ENCODE measurements at regions not wholly inside any gene's neighbourhood (a gene's known extent, or its start where the extent isn't known, plus 50 kb on each side); places are given as distances from the start of the nearest gene placed in this dataset.

GRCh38 chr21:20527731-20528460, 470.3 kb upstream of the NCAM2 start:
- no peak overlapping the region for H3K4me2 ChIP-seq (ENCODE audit: low read length)
- no peaks in the 10 kb centered on the region for H3K36me3 ChIP-seq (ENCODE audit: insufficient read depth, low read length)
- no peak overlapping the region for H2AFZ ChIP-seq (ENCODE audit: low read depth, low read length)
- no peaks in the 10 kb centered on the region for H3K27me3 ChIP-seq (ENCODE audit: insufficient read depth, low read length)
- H3K4me1 ChIP-seq (ENCODE audit: insufficient read depth, low read length): no peaks in the 10 kb centered on the region
- FAIRE-seq (no peak), DNase-seq (ENCODE audit: low read depth) (no peak)
- TF ChIP-seq CTCF (IDR thresholded peaks at IDR 0.05; ENCODE audit: insufficient read depth, low read depth, low read length) (no peak), EZH2 (IDR thresholded peaks at IDR 0.05; ENCODE audit: insufficient read depth, low read length) (no peak)
- H3K9ac ChIP-seq (ENCODE audit: low read length): no peak overlapping the region
- Mint-ChIP-seq H3K4me1 (ENCODE audit: low read depth, unreplicated experiment) (no peaks in the 10 kb centered on the region), H3K27ac (ENCODE audit: unreplicated experiment) (no peak overlapping the region), H3K36me3 (ENCODE audit: low read depth, unreplicated experiment) (no peaks in the 10 kb centered on the region), H3K27me3 (ENCODE audit: low read depth, unreplicated experiment) (no peaks in the 10 kb centered on the region), H3K9me3 (ENCODE audit: unreplicated experiment) (no peaks in the 10 kb centered on the region), H3K4me3 (ENCODE audit: unreplicated experiment) (no peak overlapping the region)
- peaks cover 3% of the 10 kb centered on the region for H3K9me3 ChIP-seq (ENCODE audit: insufficient read depth, low read depth, low read length)
- no peak overlapping the region for H3K27ac ChIP-seq (ENCODE audit: low read depth, low read length)
- H3K4me3 ChIP-seq (ENCODE audit: insufficient read depth, low read depth, low read length): no peak overlapping the region
- no peaks in the 10 kb centered on the region for H3K79me2 ChIP-seq (ENCODE audit: insufficient read depth, low read length)
- H4K20me1 ChIP-seq (ENCODE audit: insufficient read depth, low read length): no peaks in the 10 kb centered on the region

- H4K20me1 ChIP-seq (ENCODE audit: insufficient read depth, low read length): no peaks in the 10 kb centered on the region
- H3K4me1 ChIP-seq (ENCODE audit: insufficient read depth, low read length): no peaks in the 10 kb centered on the region
- H3K4me3 ChIP-seq (ENCODE audit: insufficient read depth, low read depth, low read length): no peak overlapping the region
- Mint-ChIP-seq H3K27me3 (ENCODE audit: low read depth, unreplicated experiment) (no peaks in the 10 kb centered on the region), H3K4me1 (ENCODE audit: low read depth, unreplicated experiment) (no peaks in the 10 kb centered on the region), H3K9me3 (ENCODE audit: unreplicated experiment) (no peaks in the 10 kb centered on the region), H3K36me3 (ENCODE audit: low read depth, unreplicated experiment) (no peaks in the 10 kb centered on the region), H3K4me3 (ENCODE audit: unreplicated experiment) (no peak overlapping the region), H3K27ac (ENCODE audit: unreplicated experiment) (no peak overlapping the region)
- no peak for FAIRE-seq
- H3K79me2 ChIP-seq (ENCODE audit: insufficient read depth, low read length): no peaks in the 10 kb centered on the region
- no peaks in the 10 kb centered on the region for H3K36me3 ChIP-seq (ENCODE audit: insufficient read depth, low read length)
- no peak overlapping the region for H2AFZ ChIP-seq (ENCODE audit: low read depth, low read length)
- DNase-seq (ENCODE audit: low read depth): no peak
- no peak overlapping the region for H3K9ac ChIP-seq (ENCODE audit: low read length)
- no peak overlapping the region for H3K4me2 ChIP-seq (ENCODE audit: low read length)
- no peak for TF ChIP-seq EZH2 (IDR thresholded peaks at IDR 0.05; ENCODE audit: insufficient read depth, low read length)
- TF ChIP-seq CTCF (IDR thresholded peaks at IDR 0.05; ENCODE audit: insufficient read depth, low read depth, low read length): no peak
- H3K27me3 ChIP-seq (ENCODE audit: insufficient read depth, low read length): no peaks in the 10 kb centered on the region
- H3K9me3 ChIP-seq (ENCODE audit: insufficient read depth, low read depth, low read length): peaks cover 3% of the 10 kb centered on the region
- H3K27ac ChIP-seq (ENCODE audit: low read depth, low read length): no peak overlapping the region
Observed at GRCh38 chr21:20537130-20537529, 461.1 kb upstream of the NCAM2 start.

- FAIRE-seq (no peak), DNase-seq (ENCODE audit: low read depth) (no peak)
- no peaks in the 10 kb centered on the region for H3K4me1 Mint-ChIP-seq (ENCODE audit: low read depth, unreplicated experiment)
- H3K27ac Mint-ChIP-seq (ENCODE audit: unreplicated experiment): no peak overlapping the region
- H4K20me1 ChIP-seq (ENCODE audit: insufficient read depth, low read length): no peaks in the 10 kb centered on the region
- no peak overlapping the region for H3K27ac ChIP-seq (ENCODE audit: low read depth, low read length)
- no peak overlapping the region for H3K4me2 ChIP-seq (ENCODE audit: low read length)
- H3K79me2 ChIP-seq (ENCODE audit: insufficient read depth, low read length): no peaks in the 10 kb centered on the region
- H3K36me3 Mint-ChIP-seq (ENCODE audit: low read depth, unreplicated experiment): no peaks in the 10 kb centered on the region
- no peak overlapping the region for H3K9ac ChIP-seq (ENCODE audit: low read length)
- H3K4me3 Mint-ChIP-seq (ENCODE audit: unreplicated experiment): no peak overlapping the region
- no peaks in the 10 kb centered on the region for H3K4me1 ChIP-seq (ENCODE audit: insufficient read depth, low read length)
- peaks cover 3% of the 10 kb centered on the region for H3K9me3 ChIP-seq (ENCODE audit: insufficient read depth, low read depth, low read length)
- H2AFZ ChIP-seq (ENCODE audit: low read depth, low read length): no peak overlapping the region
- H3K27me3 ChIP-seq (ENCODE audit: insufficient read depth, low read length): no peaks in the 10 kb centered on the region
- no peaks in the 10 kb centered on the region for H3K27me3 Mint-ChIP-seq (ENCODE audit: low read depth, unreplicated experiment)
- no peaks in the 10 kb centered on the region for H3K36me3 ChIP-seq (ENCODE audit: insufficient read depth, low read length)
- H3K9me3 Mint-ChIP-seq (ENCODE audit: unreplicated experiment): no peaks in the 10 kb centered on the region
- H3K4me3 ChIP-seq (ENCODE audit: insufficient read depth, low read depth, low read length): no peak overlapping the region
- TF ChIP-seq CTCF (IDR thresholded peaks at IDR 0.05; ENCODE audit: insufficient read depth, low read depth, low read length): no peak
- TF ChIP-seq EZH2 (IDR thresholded peaks at IDR 0.05; ENCODE audit: insufficient read depth, low read length): no peak
Observed at GRCh38 chr21:20538039-20538658, 460.1 kb upstream of the NCAM2 start.

Data from astrocyte (in vitro differentiated cells and primary cell).